Liver (tissue), 3 donors: ENCODE measurements at regions not wholly inside any gene's neighbourhood (a gene's known extent, or its start where the extent isn't known, plus 50 kb on each side); places are given as distances from the start of the nearest gene placed in this dataset.
"Not testable (repeated sequence)": the region's sequence is repeated elsewhere in the genome, so short reads cannot be mapped to it uniquely, and the experiment has no call there.

ENCODE experiments used
- CTCF ChIP-seq: fragments of 150-350 bp; IDR thresholded peaks from 2 replicates; pipeline ENCODE4 v1.5.1; 2017; ENCODE audit warnings: improper control_type of control experiment, low read depth, low read length; ENCODE audit not compliant: missing input control
- SP1 ChIP-seq: IDR thresholded peaks from 2 replicates; pipeline ENCODE4 v1.6.1; 2018; ENCODE audit warnings: antibody characterized with exemption, mild to moderate bottlenecking
- donor health status: healthy.
- donor health status: healthy.

GRCh38 chr16:18201511-18201910, 135.0 kb downstream of the NPIPA8 start:
- TF ChIP-seq CTCF, SP1: not testable (repeated sequence)
